GM12892 (cell line): ENCODE measurements at regions not wholly inside any gene's neighbourhood (a gene's known extent, or its start where the extent isn't known, plus 50 kb on each side); places are given as distances from the start of the nearest gene placed in this dataset.

Experiments
- POLR2A ChIP-seq: IDR thresholded peaks from 2 replicates; pipeline ENCODE4 v1.6.1; 2011; ENCODE audit warnings: low read depth, low read length, control low read depth
- TAF1 ChIP-seq: IDR thresholded peaks from 2 replicates; pipeline ENCODE4 v1.6.1; 2011; ENCODE audit warnings: low read depth, mild to moderate bottlenecking, control low read depth, low read length, borderline replicate concordance

DNA sequence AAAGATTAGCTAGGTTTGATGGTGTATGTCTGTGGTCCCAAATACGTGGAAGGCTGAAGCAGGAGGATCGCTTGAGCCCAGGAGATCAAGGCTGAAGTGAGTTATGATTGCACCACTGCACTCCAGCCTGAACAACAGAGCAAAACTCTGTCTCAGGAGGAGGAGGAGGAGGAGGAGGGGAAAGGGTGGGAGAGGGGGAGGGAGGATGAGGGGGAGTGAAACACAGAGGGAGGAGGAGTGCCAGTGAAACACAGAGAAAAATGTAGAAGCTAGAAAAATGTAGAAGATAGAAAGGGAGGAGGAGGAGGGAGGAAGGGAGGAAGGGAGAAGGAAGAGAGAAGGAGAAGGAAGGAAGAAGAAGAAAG lies 387.5 kb downstream of the MTX2 start:
- TF ChIP-seq POLR2A: no peak
- TF ChIP-seq TAF1: no peak
